ENCODE measurements at regions not wholly inside any gene's neighbourhood (a gene's known extent, or its start where the extent isn't known, plus 50 kb on each side); places are given as distances from the start of the nearest gene placed in this dataset.

DNA sequence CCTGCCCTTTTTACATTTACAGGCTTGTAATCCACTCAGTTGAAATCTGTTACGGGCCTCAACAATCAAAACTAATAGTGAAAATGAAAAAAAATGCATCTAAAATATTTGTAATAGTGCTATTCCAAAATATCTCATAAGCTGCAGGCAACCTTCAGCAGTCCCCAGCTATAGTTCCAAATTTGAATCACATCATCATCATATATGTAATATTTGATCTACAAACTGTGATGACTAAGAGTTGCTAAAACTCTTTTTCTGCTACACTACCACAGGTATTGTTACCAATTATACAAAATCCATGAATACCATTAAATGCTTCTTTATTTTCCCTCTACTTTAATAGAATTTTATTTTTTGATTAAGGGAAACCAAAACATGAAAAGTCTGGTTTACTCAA lies 121.4 kb upstream of the RFC3 start:
- CTCF ChIA-PET, result no interaction called here
- RAD21 ChIA-PET (ENCODE audit: unreplicated experiment), result no interaction called here
- H3K27ac ChIP-seq (ENCODE audit: control insufficient read depth, insufficient read depth), result no peak overlapping the region
- intact Hi-C loops (cut with micrococcal nuclease; ENCODE audit: unreplicated experiment) (no loop called here), in situ Hi-C loops (cut with MboI) (no loop called here)
- no peak for ATAC-seq
- no peak for FAIRE-seq
- H3K9ac ChIP-seq (ENCODE audit: control insufficient read depth, insufficient read depth, low read length), result no peak overlapping the region
- H3K36me3 ChIP-seq (ENCODE audit: control insufficient read depth in 2 of 2, insufficient read depth in 2 of 2, low read length in 1 of 2), result no peaks in the 10 kb centered on the region
- no peaks in the 10 kb centered on the region for H3K4me1 ChIP-seq (ENCODE audit: control insufficient read depth, insufficient read depth, low read length)
- no peaks in the 10 kb centered on the region; the same call in 2 of the 3 replicates for H3K9me3 ChIP-seq (replicated peaks; ENCODE audit: control insufficient read depth, insufficient read depth, low read length)
- H3K27me3 ChIP-seq (replicated peaks in 1 of 2; ENCODE audit: control insufficient read depth in 2 of 2, insufficient read depth in 2 of 2, low read length in 1 of 2), result no peaks in the 10 kb centered on the region
- H3K4me2 ChIP-seq (ENCODE audit: control insufficient read depth, insufficient read depth), result no peak overlapping the region
- H4K20me1 ChIP-seq (ENCODE audit: control insufficient read depth, insufficient read depth), result no peaks in the 10 kb centered on the region
- SMC1A ChIA-PET (ENCODE audit: uncharacterized antibody, unreplicated experiment), result interaction anchor here (0.9 to 1.0 kb wide), 2 partner anchors 13 to 17 kb away, joined by 3 read pairs; no protein-coding TSS in a partner anchor
- no peaks in the 10 kb centered on the region for H3K79me2 ChIP-seq (ENCODE audit: control insufficient read depth, insufficient read depth, low read length)
- POLR2A ChIA-PET, result no interaction called here
- BruUV-seq (replicated peaks), result no TSS peak
- no peak overlapping the region for H2AFZ ChIP-seq (ENCODE audit: control insufficient read depth, low read depth, low read length)
- DNase-seq (ENCODE audit: low read depth, low spot score), result no peak
- 46% methylated on average over 1 of the region's 1 CpG for WGBS (ENCODE audit: insufficient coverage, insufficient replicate concordance, low lambda C conversion rate, missing lambda C conversion rate)
- H3K4me3 ChIP-seq, result no peak overlapping the region
- TF ChIP-seq, protein P1, sequence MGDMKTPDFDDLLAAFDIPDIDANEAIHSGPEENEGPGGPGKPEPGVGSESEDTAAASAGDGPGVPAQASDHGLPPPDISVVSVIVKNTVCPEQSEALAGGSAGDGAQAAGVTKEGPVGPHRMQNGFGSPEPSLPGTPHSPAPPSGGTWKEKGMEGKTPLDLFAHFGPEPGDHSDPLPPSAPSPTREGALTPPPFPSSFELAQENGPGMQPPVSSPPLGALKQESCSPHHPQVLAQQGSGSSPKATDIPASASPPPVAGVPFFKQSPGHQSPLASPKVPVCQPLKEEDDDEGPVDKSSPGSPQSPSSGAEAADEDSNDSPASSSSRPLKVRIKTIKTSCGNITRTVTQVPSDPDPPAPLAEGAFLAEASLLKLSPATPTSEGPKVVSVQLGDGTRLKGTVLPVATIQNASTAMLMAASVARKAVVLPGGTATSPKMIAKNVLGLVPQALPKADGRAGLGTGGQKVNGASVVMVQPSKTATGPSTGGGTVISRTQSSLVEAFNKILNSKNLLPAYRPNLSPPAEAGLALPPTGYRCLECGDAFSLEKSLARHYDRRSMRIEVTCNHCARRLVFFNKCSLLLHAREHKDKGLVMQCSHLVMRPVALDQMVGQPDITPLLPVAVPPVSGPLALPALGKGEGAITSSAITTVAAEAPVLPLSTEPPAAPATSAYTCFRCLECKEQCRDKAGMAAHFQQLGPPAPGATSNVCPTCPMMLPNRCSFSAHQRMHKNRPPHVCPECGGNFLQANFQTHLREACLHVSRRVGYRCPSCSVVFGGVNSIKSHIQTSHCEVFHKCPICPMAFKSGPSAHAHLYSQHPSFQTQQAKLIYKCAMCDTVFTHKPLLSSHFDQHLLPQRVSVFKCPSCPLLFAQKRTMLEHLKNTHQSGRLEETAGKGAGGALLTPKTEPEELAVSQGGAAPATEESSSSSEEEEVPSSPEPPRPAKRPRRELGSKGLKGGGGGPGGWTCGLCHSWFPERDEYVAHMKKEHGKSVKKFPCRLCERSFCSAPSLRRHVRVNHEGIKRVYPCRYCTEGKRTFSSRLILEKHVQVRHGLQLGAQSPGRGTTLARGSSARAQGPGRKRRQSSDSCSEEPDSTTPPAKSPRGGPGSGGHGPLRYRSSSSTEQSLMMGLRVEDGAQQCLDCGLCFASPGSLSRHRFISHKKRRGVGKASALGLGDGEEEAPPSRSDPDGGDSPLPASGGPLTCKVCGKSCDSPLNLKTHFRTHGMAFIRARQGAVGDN (IDR thresholded peaks at IDR 0.05), result no peak
- TF ChIP-seq, protein P2, sequence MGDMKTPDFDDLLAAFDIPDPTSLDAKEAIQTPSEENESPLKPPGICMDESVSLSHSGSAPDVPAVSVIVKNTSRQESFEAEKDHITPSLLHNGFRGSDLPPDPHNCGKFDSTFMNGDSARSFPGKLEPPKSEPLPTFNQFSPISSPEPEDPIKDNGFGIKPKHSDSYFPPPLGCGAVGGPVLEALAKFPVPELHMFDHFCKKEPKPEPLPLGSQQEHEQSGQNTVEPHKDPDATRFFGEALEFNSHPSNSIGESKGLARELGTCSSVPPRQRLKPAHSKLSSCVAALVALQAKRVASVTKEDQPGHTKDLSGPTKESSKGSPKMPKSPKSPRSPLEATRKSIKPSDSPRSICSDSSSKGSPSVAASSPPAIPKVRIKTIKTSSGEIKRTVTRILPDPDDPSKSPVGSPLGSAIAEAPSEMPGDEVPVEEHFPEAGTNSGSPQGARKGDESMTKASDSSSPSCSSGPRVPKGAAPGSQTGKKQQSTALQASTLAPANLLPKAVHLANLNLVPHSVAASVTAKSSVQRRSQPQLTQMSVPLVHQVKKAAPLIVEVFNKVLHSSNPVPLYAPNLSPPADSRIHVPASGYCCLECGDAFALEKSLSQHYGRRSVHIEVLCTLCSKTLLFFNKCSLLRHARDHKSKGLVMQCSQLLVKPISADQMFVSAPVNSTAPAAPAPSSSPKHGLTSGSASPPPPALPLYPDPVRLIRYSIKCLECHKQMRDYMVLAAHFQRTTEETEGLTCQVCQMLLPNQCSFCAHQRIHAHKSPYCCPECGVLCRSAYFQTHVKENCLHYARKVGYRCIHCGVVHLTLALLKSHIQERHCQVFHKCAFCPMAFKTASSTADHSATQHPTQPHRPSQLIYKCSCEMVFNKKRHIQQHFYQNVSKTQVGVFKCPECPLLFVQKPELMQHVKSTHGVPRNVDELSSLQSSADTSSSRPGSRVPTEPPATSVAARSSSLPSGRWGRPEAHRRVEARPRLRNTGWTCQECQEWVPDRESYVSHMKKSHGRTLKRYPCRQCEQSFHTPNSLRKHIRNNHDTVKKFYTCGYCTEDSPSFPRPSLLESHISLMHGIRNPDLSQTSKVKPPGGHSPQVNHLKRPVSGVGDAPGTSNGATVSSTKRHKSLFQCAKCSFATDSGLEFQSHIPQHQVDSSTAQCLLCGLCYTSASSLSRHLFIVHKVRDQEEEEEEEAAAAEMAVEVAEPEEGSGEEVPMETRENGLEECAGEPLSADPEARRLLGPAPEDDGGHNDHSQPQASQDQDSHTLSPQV (IDR thresholded peaks at IDR 0.05), result no peak
- no peak for TF ChIP-seq TARDBP (IDR thresholded peaks at IDR 0.05; ENCODE audit: borderline replicate concordance)
- TF ChIP-seq, protein P3, sequence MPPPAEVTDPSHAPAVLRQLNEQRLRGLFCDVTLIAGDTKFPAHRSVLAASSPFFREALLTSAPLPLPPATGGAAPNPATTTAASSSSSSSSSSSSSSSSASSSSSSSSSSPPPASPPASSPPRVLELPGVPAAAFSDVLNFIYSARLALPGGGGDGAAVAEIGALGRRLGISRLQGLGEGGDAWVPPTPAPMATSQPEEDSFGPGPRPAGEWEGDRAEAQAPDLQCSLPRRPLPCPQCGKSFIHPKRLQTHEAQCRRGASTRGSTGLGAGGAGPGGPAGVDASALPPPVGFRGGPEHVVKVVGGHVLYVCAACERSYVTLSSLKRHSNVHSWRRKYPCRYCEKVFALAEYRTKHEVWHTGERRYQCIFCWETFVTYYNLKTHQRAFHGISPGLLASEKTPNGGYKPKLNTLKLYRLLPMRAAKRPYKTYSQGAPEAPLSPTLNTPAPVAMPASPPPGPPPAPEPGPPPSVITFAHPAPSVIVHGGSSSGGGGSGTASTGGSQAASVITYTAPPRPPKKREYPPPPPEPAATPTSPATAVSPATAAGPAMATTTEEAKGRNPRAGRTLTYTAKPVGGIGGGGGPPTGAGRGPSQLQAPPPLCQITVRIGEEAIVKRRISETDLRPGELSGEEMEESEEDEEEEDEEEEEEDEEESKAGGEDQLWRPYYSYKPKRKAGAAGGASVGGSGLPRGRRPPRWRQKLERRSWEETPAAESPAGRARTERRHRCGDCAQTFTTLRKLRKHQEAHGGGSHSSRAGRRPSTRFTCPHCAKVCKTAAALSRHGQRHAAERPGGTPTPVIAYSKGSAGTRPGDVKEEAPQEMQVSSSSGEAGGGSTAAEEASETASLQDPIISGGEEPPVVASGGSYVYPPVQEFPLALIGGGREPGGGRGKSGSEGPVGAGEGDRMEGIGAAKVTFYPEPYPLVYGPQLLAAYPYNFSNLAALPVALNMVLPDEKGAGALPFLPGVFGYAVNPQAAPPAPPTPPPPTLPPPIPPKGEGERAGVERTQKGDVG (CRISPR knock-in tag; IDR thresholded peaks at IDR 0.05), result no peak
- TF ChIP-seq, protein P4, sequence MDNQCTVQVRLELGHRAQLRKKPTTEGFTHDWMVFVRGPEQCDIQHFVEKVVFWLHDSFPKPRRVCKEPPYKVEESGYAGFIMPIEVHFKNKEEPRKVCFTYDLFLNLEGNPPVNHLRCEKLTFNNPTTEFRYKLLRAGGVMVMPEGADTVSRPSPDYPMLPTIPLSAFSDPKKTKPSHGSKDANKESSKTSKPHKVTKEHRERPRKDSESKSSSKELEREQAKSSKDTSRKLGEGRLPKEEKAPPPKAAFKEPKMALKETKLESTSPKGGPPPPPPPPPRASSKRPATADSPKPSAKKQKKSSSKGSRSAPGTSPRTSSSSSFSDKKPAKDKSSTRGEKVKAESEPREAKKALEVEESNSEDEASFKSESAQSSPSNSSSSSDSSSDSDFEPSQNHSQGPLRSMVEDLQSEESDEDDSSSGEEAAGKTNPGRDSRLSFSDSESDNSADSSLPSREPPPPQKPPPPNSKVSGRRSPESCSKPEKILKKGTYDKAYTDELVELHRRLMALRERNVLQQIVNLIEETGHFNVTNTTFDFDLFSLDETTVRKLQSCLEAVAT (IDR thresholded peaks at IDR 0.05), result no peak
- TF ChIP-seq CEBPB (IDR thresholded peaks at IDR 0.05; ENCODE audit: borderline replicate concordance in 1 of 2, low read depth in 2 of 2, low read length in 2 of 2), result no peak
- TF ChIP-seq, protein P5, sequence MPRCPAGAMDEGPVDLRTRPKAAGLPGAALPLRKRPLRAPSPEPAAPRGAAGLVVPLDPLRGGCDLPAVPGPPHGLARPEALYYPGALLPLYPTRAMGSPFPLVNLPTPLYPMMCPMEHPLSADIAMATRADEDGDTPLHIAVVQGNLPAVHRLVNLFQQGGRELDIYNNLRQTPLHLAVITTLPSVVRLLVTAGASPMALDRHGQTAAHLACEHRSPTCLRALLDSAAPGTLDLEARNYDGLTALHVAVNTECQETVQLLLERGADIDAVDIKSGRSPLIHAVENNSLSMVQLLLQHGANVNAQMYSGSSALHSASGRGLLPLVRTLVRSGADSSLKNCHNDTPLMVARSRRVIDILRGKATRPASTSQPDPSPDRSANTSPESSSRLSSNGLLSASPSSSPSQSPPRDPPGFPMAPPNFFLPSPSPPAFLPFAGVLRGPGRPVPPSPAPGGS (IDR thresholded peaks at IDR 0.05; ENCODE audit: borderline replicate concordance, insufficient read depth, low read depth, low read length, poor library complexity, severe bottlenecking), result no peak
- TF ChIP-seq JUNB (IDR thresholded peaks at IDR 0.05), result no peak
- TF ChIP-seq NBN (IDR thresholded peaks at IDR 0.05), result no peak
- no peak for TF ChIP-seq BMI1 (IDR thresholded peaks at IDR 0.05; ENCODE audit: borderline replicate concordance)

Measured in GM12878 (cell line).